GM12878 (cell line): ENCODE measurements at regions not wholly inside any gene's neighbourhood (a gene's known extent, or its start where the extent isn't known, plus 50 kb on each side); places are given as distances from the start of the nearest gene placed in this dataset.

ENCODE experiments used
- ATAC-seq: fragments of 200-7000 bp; cut with Tn5 transposase; 3 replicates; pipeline ENCODE4 v1.9.1; 2020; ENCODE audit warnings: mild to moderate bottlenecking, moderate library complexity
- BruUV-seq: library from RNA; stranded (reverse); fragments of 400-500 nt; replicated peaks from 2 replicates; lab custom pipeline; 2021; lab: Mats Ljungman, UMichigan
- CTCF ChIA-PET: fragments of 300-600 bp; sonication (Branson Sonifier 250); formaldehyde crosslinking; extraction: SDS; loops from one replicate; lab custom pipeline; 2021; ENCODE audit warnings: inconsistent platforms; lab: Yijun Ruan, JAX
- POLR2A ChIA-PET: fragments of 350-600 bp; formaldehyde crosslinking; extraction: SDS; loops from one replicate; lab custom pipeline; 2021; ENCODE audit warnings: inconsistent platforms; lab: Charles Lee
- RAD21 ChIA-PET: fragments of 300-600 bp; sonication (Branson Sonifier 250); formaldehyde crosslinking; loops from one replicate; lab custom pipeline; 2023; ENCODE audit warnings: antibody characterized with exemption; ENCODE audit not compliant: unreplicated experiment; lab: Charles Lee
- SMC1A ChIA-PET: fragments of 300-600 bp; sonication (Branson Sonifier 250); formaldehyde crosslinking; loops from one replicate; lab custom pipeline; 2023; ENCODE audit not compliant: unreplicated experiment, uncharacterized antibody; lab: Charles Lee
- DNase-seq: peaks from one replicate; pipeline ENCODE4 v3.0.0-alpha.2; 2011; ENCODE audit warnings: low read depth, low spot score
- FAIRE-seq: peaks from 3 replicates; lab custom pipeline; 2011; peaks lifted over from hg19 to GRCh38; lab: Jason Lieb, UNC
- H2AFZ ChIP-seq: 2 replicates; pipeline ENCODE4 v1.6.0; 2011; ENCODE audit warnings: low read depth, low read length, control low read depth; ENCODE audit not compliant: control insufficient read depth
- H3K27ac ChIP-seq: 2 replicates; pipeline ENCODE4 v1.5.1; 2011; ENCODE audit warnings: control low read depth; ENCODE audit not compliant: control insufficient read depth, insufficient read depth
- H3K27me3 ChIP-seq, 2 experiments: replicated peaks in 1 of 2; 2 replicates each; pipeline versions ENCODE4 v1.6.0 to v1.6.1; 2011; ENCODE audit warnings: low read length in 1 of 2; ENCODE audit not compliant: control insufficient read depth in 2 of 2, insufficient read depth in 2 of 2
- H3K36me3 ChIP-seq, 2 experiments: 2 replicates each; pipeline ENCODE4 v1.5.1; 2011; ENCODE audit warnings: low read length in 1 of 2; ENCODE audit not compliant: control insufficient read depth in 2 of 2, insufficient read depth in 2 of 2
- H3K4me1 ChIP-seq: 2 replicates; pipeline ENCODE4 v1.6.1; 2011; ENCODE audit warnings: mild to moderate bottlenecking, low read length, moderate library complexity, mixed read lengths; ENCODE audit not compliant: control insufficient read depth, insufficient read depth
- H3K4me2 ChIP-seq: 2 replicates; pipeline ENCODE4 v1.6.0; 2011; ENCODE audit warnings: control low read depth; ENCODE audit not compliant: control insufficient read depth, insufficient read depth
- H3K4me3 ChIP-seq: fragments of 200-600 bp; sonication (generic); 2 replicates; pipeline ENCODE4 v1.5.1; 2016
- H3K79me2 ChIP-seq: 2 replicates; pipeline ENCODE4 v1.6.0; 2011; ENCODE audit warnings: low read length; ENCODE audit not compliant: control insufficient read depth, insufficient read depth
- H3K9ac ChIP-seq: 2 replicates; pipeline ENCODE4 v1.8.0; 2011; ENCODE audit warnings: low read length, control low read depth, mixed read lengths; ENCODE audit not compliant: control insufficient read depth, insufficient read depth
- H3K9me3 ChIP-seq: replicated peaks from 3 replicates; pipeline ENCODE4 v1.5.1; 2011; ENCODE audit warnings: mild to moderate bottlenecking, low read length; ENCODE audit not compliant: control insufficient read depth, insufficient read depth
- H4K20me1 ChIP-seq: 2 replicates; pipeline ENCODE4 v1.6.0; 2011; ENCODE audit not compliant: control insufficient read depth, insufficient read depth
- CBX3 ChIP-seq: fragments of 200-600 bp; sonication (generic); IDR thresholded peaks from 2 replicates; pipeline ENCODE4 v1.6.1; 2016; ENCODE audit warnings: low read depth, borderline replicate concordance
- POLR2AphosphoS5 ChIP-seq: IDR thresholded peaks from 2 replicates; pipeline ENCODE4 v1.6.1; 2011; ENCODE audit warnings: mild to moderate bottlenecking, low read length, inconsistent platforms
- YY1 ChIP-seq: IDR thresholded peaks from 2 replicates; pipeline ENCODE4 v1.6.1; 2011; ENCODE audit warnings: low read depth, mild to moderate bottlenecking, low read length
- ZNF207 ChIP-seq: fragments of 450-650 bp; IDR thresholded peaks from 2 replicates; pipeline ENCODE4 v1.6.1; 2014; ENCODE audit warnings: antibody characterized with exemption, mild to moderate bottlenecking, borderline replicate concordance
- WGBS: methylation state at CpG from one replicate; pipeline ENCODE4 v1.1.6; 2016; ENCODE audit warnings: low lambda C conversion rate; ENCODE audit not compliant: insufficient replicate concordance, insufficient coverage; ENCODE audit errors: missing lambda C conversion rate; 5-methylcytosine and 5-hydroxymethylcytosine counted together
- in situ Hi-C: fragments of 300-500 bp; cut with MboI; formaldehyde crosslinking; loops from 9 replicates; pipeline ENCODE4 v1.14.3; 2018; ENCODE audit warnings: mixed read lengths
- intact Hi-C: fragments of 100-400 bp; cut with micrococcal nuclease; formaldehyde crosslinking; loops from one replicate; pipeline ENCODE4 v1.14.2; 2022; ENCODE audit not compliant: unreplicated experiment
- TF ChIP-seq, protein P1 (sequence below): fragments of 450-650 bp; formaldehyde crosslinking; IDR thresholded peaks from 2 replicates; pipeline ENCODE4 v1.4.0; 2020; ENCODE audit warnings: mild to moderate bottlenecking, moderate library complexity

DNA sequence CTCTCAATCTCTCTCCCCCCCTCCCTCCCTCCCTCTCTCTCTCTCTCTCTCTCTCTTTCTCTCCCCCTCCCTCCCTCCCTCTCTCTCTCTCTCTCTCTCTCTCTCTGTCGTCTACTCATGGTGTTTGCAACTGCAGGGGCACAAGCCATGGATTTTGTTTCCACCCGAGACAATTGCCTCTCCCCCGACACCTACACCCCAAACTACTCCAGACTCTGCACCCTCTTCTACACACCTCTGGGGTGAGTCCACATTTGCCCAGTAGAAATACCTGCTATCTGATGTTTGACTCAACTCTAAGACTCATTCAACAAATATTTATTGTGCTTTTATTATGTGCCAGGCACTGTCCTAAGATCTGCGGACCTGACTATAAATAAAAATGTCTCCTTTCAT lies 93.7 kb downstream of the TMEM17 start:
- WGBS: 79% methylated on average over 3 of the region's 4 CpGs
- SMC1A ChIA-PET: interaction anchor here (0.6 to 9.6 kb wide), 17 partner anchors 13 to 617 kb away, joined by 3 to 189 read pairs (median 4); no protein-coding TSS in a partner anchor
- CTCF ChIA-PET: interaction anchor here (0.8 to 10.1 kb wide), 16 partner anchors 10 to 713 kb away, joined by 3 to 195 read pairs (median 5); no protein-coding TSS in a partner anchor
- TF ChIP-seq ZNF207 (no peak), POLR2AphosphoS5 (no peak)
- TF ChIP-seq, all 136 proteins: peak for 0
- H3K79me2 ChIP-seq: peaks cover 12% of the 10 kb centered on the region
- no peaks in the 10 kb centered on the region for H4K20me1 ChIP-seq
- no peaks in the 10 kb centered on the region; the same call in 2 of the 3 replicates for H3K9me3 ChIP-seq
- H3K4me3 ChIP-seq: no peak overlapping the region
- ChIA-PET POLR2A (interaction anchor here (1.2 kb wide), 1 partner anchor 417 kb away, joined by 4 read pairs; no protein-coding TSS in a partner anchor), RAD21 (interaction anchor here (0.7 to 9.2 kb wide), 11 partner anchors 14 to 499 kb away, joined by 3 to 141 read pairs (median 7); no protein-coding TSS in a partner anchor)
- no peak for DNase-seq
- H3K4me2 ChIP-seq: no peak overlapping the region
- intact Hi-C loops (loop anchor here (1.0 to 2.0 kb wide), 3 partner anchors 108 to 419 kb away; no protein-coding TSS in a partner anchor), in situ Hi-C loops (loop anchor here (5.0 to 10.0 kb wide), 3 partner anchors 208 to 495 kb away; no protein-coding TSS in a partner anchor)
- H3K4me1 ChIP-seq: peaks cover 58% of the 10 kb centered on the region
- H3K9ac ChIP-seq: no peak overlapping the region
- FAIRE-seq: no peak
- H3K27me3 ChIP-seq: no peaks in the 10 kb centered on the region
- no peak for ATAC-seq
- BruUV-seq: no TSS peak
- no peaks in the 10 kb centered on the region for H3K36me3 ChIP-seq
- H2AFZ ChIP-seq: no peak overlapping the region
- no peak overlapping the region for H3K27ac ChIP-seq

DNA sequence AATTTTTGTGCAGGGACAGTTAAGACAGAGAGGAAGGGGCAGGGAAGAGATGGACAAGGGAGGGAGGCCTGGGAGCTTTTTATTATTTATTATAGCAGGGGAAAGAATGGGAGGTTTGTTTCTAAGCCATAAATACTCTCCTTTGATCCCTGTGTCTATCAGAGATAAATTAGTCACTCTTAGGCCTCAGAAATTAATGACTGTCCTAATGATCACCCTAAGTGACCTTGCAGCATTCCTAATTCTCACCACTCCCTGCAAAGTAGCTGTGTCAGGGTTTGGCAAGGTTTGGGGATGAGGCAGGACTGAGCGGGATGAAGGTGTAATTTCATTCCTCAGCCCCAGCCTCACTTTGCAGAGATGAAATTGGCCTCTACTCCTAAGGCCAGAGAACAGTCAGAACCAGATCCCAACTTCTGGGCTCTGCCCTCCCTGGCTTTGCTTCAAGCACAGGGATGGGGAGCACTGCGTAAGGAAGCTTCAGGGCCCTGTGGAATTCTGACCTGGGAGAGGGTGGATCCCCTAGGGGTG lies 95.0 kb downstream of the TMEM17 start:
- in situ Hi-C loops: loop anchor here (5.0 to 10.0 kb wide), 3 partner anchors 206 to 494 kb away; no protein-coding TSS in a partner anchor
- Histone ChIP-seq H3K4me3 (no peak overlapping the region), H2AFZ (no peak overlapping the region), H4K20me1 (no peaks in the 10 kb centered on the region), H3K9ac (no peak overlapping the region; the same call in 1 of the 2 replicates), H3K4me1 (peaks cover 64% of the 10 kb centered on the region), H3K27me3 (no peaks in the 10 kb centered on the region), H3K79me2 (peaks cover 12% of the 10 kb centered on the region), H3K4me2 (no peak overlapping the region), H3K9me3 (no peaks in the 10 kb centered on the region), H3K36me3 (no peaks in the 10 kb centered on the region), H3K27ac (peak overlapping the region; percentile 83)
- no peak for ATAC-seq
- no peak for FAIRE-seq
- BruUV-seq: no TSS peak
- ChIA-PET CTCF (interaction anchor here (0.6 to 10.1 kb wide), 29 partner anchors 8 to 1171 kb away, joined by 3 to 195 read pairs (median 4); partner anchors contain the start of gene COMMD1), RAD21 (interaction anchor here (0.7 to 9.2 kb wide), 27 partner anchors 48 to 463 kb away, joined by 3 to 141 read pairs (median 4); partner anchors contain the start of gene B3GNT2), POLR2A (interaction anchor here (0.6 to 1.9 kb wide), 4 partner anchors 102 to 416 kb away, joined by 4 to 11 read pairs (median 6); no protein-coding TSS in a partner anchor), SMC1A (interaction anchor here (0.5 to 9.6 kb wide), 47 partner anchors 8 to 1266 kb away, joined by 3 to 189 read pairs (median 4); no protein-coding TSS in a partner anchor)
- intact Hi-C loops: loop anchor here (1.0 to 2.0 kb wide), 3 partner anchors 67 to 493 kb away; no protein-coding TSS in a partner anchor
- TF ChIP-seq, protein P1, sequence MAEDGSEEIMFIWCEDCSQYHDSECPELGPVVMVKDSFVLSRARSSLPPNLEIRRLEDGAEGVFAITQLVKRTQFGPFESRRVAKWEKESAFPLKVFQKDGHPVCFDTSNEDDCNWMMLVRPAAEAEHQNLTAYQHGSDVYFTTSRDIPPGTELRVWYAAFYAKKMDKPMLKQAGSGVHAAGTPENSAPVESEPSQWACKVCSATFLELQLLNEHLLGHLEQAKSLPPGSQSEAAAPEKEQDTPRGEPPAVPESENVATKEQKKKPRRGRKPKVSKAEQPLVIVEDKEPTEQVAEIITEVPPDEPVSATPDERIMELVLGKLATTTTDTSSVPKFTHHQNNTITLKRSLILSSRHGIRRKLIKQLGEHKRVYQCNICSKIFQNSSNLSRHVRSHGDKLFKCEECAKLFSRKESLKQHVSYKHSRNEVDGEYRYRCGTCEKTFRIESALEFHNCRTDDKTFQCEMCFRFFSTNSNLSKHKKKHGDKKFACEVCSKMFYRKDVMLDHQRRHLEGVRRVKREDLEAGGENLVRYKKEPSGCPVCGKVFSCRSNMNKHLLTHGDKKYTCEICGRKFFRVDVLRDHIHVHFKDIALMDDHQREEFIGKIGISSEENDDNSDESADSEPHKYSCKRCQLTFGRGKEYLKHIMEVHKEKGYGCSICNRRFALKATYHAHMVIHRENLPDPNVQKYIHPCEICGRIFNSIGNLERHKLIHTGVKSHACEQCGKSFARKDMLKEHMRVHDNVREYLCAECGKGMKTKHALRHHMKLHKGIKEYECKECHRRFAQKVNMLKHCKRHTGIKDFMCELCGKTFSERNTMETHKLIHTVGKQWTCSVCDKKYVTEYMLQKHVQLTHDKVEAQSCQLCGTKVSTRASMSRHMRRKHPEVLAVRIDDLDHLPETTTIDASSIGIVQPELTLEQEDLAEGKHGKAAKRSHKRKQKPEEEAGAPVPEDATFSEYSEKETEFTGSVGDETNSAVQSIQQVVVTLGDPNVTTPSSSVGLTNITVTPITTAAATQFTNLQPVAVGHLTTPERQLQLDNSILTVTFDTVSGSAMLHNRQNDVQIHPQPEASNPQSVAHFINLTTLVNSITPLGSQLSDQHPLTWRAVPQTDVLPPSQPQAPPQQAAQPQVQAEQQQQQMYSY (CRISPR knock-in tag): no peak
- no peak for TF ChIP-seq YY1
- TF ChIP-seq CBX3: no peak
- no peak for DNase-seq
- WGBS: 70% methylated on average over 2 of the region's 2 CpGs
